ENCODE measurements at regions not wholly inside any gene's neighbourhood (a gene's known extent, or its start where the extent isn't known, plus 50 kb on each side); places are given as distances from the start of the nearest gene placed in this dataset.

GRCh38 chr13:23510544-23510916 is 59.7 kb upstream of the TNFRSF19 start:
- TF ChIP-seq CTCF (IDR thresholded peaks at IDR 0.05; ENCODE audit: poor library complexity) (no peak), EZH2phosphoT487 (IDR thresholded peaks at IDR 0.05; ENCODE audit: low read depth, severe bottlenecking, unreplicated experiment) (no peak)
